Glomerular endothelial cell (primary cell): ENCODE measurements at regions not wholly inside any gene's neighbourhood (a gene's known extent, or its start where the extent isn't known, plus 50 kb on each side); places are given as distances from the start of the nearest gene placed in this dataset.

Experiments used
- DNase-seq: peaks from one replicate; pipeline ENCODE4 v3.0.0-alpha.2; 2011; ENCODE audit warnings: low read depth, low spot score; ENCODE audit errors: extremely low read depth

- no peak for DNase-seq
Measured at GRCh38 chr7:41063116-41063515, 639.8 kb downstream of the INHBA start.

- no peak for DNase-seq
Measured at GRCh38 chr7:41060796-41061195, 642.1 kb downstream of the INHBA start.

GRCh38 chr7:41059796-41060195 lies 643.1 kb downstream of the INHBA start:
- no peak for DNase-seq

GRCh38 chr7:41058986-41059741 lies 643.7 kb downstream of the INHBA start:
- no peak for DNase-seq

- no peak for DNase-seq
Measured at GRCh38 chr7:41054960-41055661, 647.8 kb downstream of the INHBA start.

- DNase-seq = no peak
Measured at GRCh38 chr7:41053820-41054219, 649.1 kb downstream of the INHBA start.

GRCh38 chr7:41052736-41053135 lies 650.2 kb downstream of the INHBA start:
- no peak for DNase-seq

- DNase-seq = no peak
Measured at GRCh38 chr7:41052201-41052600, 650.7 kb downstream of the INHBA start.

- no peak for DNase-seq
Measured at GRCh38 chr7:41051535-41051934, 651.4 kb downstream of the INHBA start.

- no peak for DNase-seq
Measured at GRCh38 chr7:41051062-41051461, 651.8 kb downstream of the INHBA start.

GRCh38 chr7:41048771-41049170 lies 654.1 kb downstream of the INHBA start:
- DNase-seq = no peak

- no peak for DNase-seq
Measured at GRCh38 chr7:41047789-41048191, 655.1 kb downstream of the INHBA start.

- no peak for DNase-seq
Measured at GRCh38 chr7:41047211-41047610, 655.7 kb downstream of the INHBA start.

GRCh38 chr7:41046776-41047175 lies 656.1 kb downstream of the INHBA start:
- no peak for DNase-seq

GRCh38 chr7:41046221-41046761 lies 656.6 kb downstream of the INHBA start:
- no peak for DNase-seq

GRCh38 chr7:41045556-41046123 lies 657.2 kb downstream of the INHBA start:
- no peak for DNase-seq

- no peak for DNase-seq
Measured at GRCh38 chr7:41039981-41040380, 662.9 kb downstream of the INHBA start.

- no peak for DNase-seq
Measured at GRCh38 chr7:41039386-41039953, 663.4 kb downstream of the INHBA start.

- no peak for DNase-seq
Measured at GRCh38 chr7:41038211-41038610, 664.7 kb downstream of the INHBA start.

- DNase-seq = no peak
Measured at GRCh38 chr7:41037691-41038090, 665.2 kb downstream of the INHBA start.

- DNase-seq = no peak
Measured at GRCh38 chr7:41035794-41036193, 667.1 kb downstream of the INHBA start.
